ENCODE measurements at regions not wholly inside any gene's neighbourhood (a gene's known extent, or its start where the extent isn't known, plus 50 kb on each side); places are given as distances from the start of the nearest gene placed in this dataset.

DNA sequence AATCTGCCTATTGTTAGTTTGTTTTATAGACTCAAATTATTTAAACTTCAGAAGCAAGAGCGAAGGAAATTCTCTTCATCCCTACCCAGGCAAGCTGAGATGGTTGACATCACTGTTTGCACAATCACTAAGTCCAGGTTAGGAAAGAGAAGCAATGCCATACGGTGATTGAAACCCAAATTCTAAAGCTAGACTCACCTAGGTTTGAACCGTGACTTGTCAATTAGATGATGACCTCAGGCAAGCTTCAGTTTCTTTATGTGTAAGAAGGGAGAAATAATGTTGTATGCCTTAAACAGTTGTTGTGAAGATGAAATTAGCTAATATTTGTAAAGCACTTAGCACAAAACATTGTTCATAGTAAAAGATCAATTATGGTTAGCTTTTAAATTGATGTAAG, 96.5 kb upstream of the ANKRD55 start:
- TF ChIP-seq EP300 (IDR thresholded peaks at IDR 0.05) (no peak), POLR2AphosphoS5 (IDR thresholded peaks at IDR 0.05) (no peak)
- TF ChIP-seq, protein P1, sequence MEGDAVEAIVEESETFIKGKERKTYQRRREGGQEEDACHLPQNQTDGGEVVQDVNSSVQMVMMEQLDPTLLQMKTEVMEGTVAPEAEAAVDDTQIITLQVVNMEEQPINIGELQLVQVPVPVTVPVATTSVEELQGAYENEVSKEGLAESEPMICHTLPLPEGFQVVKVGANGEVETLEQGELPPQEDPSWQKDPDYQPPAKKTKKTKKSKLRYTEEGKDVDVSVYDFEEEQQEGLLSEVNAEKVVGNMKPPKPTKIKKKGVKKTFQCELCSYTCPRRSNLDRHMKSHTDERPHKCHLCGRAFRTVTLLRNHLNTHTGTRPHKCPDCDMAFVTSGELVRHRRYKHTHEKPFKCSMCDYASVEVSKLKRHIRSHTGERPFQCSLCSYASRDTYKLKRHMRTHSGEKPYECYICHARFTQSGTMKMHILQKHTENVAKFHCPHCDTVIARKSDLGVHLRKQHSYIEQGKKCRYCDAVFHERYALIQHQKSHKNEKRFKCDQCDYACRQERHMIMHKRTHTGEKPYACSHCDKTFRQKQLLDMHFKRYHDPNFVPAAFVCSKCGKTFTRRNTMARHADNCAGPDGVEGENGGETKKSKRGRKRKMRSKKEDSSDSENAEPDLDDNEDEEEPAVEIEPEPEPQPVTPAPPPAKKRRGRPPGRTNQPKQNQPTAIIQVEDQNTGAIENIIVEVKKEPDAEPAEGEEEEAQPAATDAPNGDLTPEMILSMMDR (IDR thresholded peaks at IDR 0.05): no peak

All from suprapubic skin (tissue), 4 donors.